CD14-positive monocyte (primary cell): ENCODE measurements at regions not wholly inside any gene's neighbourhood (a gene's known extent, or its start where the extent isn't known, plus 50 kb on each side); places are given as distances from the start of the nearest gene placed in this dataset.

Experiments
- DNase-seq, 3 donors: peaks; one replicate each; pipeline ENCODE4 v3.0.0-alpha.2; 2011 to 2022
- H2AFZ ChIP-seq: 2 replicates; pipeline ENCODE4 v1.6.0; 2012; ENCODE audit warnings: mild to moderate bottlenecking, low read depth, low read length, inconsistent platforms; ENCODE audit not compliant: insufficient read depth, poor library complexity, severe bottlenecking
- H3K27ac ChIP-seq, 2 donors: 1 replicate in 1 of 2; 2 replicates in 1 of 2; pipeline ENCODE4 v1.5.1; 2012 to 2013; ENCODE audit warnings: low read length in 2 of 2, control low read depth in 1 of 2, inconsistent platforms in 1 of 2, low read depth in 1 of 2, mild to moderate bottlenecking in 1 of 2
- H3K27me3 ChIP-seq, 2 donors: one replicate each; pipeline versions ENCODE4 v1.6.0 to v1.6.1; 2011 to 2013; ENCODE audit warnings: low read length in 2 of 2; ENCODE audit not compliant: control insufficient read depth in 2 of 2, insufficient read depth in 2 of 2
- H3K36me3 ChIP-seq, 2 donors: replicated peaks in 1 of 2; 1 replicate in 1 of 2; 2 replicates in 1 of 2; pipeline versions ENCODE4 v1.5.1 to v1.6.1; 2012 to 2013; ENCODE audit warnings: low read length in 2 of 2, control low read depth in 1 of 2, inconsistent platforms in 1 of 2, mild to moderate bottlenecking in 1 of 2; ENCODE audit not compliant: insufficient read depth in 2 of 2, control insufficient read depth in 1 of 2
- H3K4me1 ChIP-seq, 2 donors: 1 replicate in 1 of 2; 2 replicates in 1 of 2; pipeline versions ENCODE4 v1.5.1 to v1.6.1; 2012 to 2013; ENCODE audit warnings: low read length in 2 of 2, control low read depth in 1 of 2, inconsistent platforms in 1 of 2, mild to moderate bottlenecking in 1 of 2, moderate library complexity in 1 of 2; ENCODE audit not compliant: insufficient read depth in 2 of 2, control insufficient read depth in 1 of 2
- H3K4me2 ChIP-seq: replicated peaks from 2 replicates; pipeline ENCODE3; 2012; ENCODE audit warnings: low read length, moderate library complexity, mild to moderate bottlenecking; ENCODE audit not compliant: poor library complexity, severe bottlenecking; ENCODE audit errors: extremely low read depth
- H3K4me3 ChIP-seq, 3 experiments: fragments of 200-600 bp in 1 of 3; sonication (generic) in 1 of 3; replicated peaks in 1 of 3; 1 replicate in 2 of 3; 2 replicates in 1 of 3; pipeline ENCODE4 v1.5.1; 2011 to 2013; ENCODE audit warnings: low read length in 3 of 3, mild to moderate bottlenecking in 3 of 3, control low read depth in 2 of 3, low read depth in 2 of 3, inconsistent platforms in 1 of 3, moderate library complexity in 1 of 3
- H3K79me2 ChIP-seq: 2 replicates; pipeline ENCODE4 v1.6.0; 2012; ENCODE audit warnings: mild to moderate bottlenecking, control low read depth, inconsistent platforms, low read length, moderate library complexity; ENCODE audit not compliant: insufficient read depth
- H3K9ac ChIP-seq: 2 replicates; pipeline ENCODE4 v1.6.0; 2017; ENCODE audit warnings: low read length, mild to moderate bottlenecking; ENCODE audit not compliant: insufficient read depth, poor library complexity, severe bottlenecking
- H3K9me3 ChIP-seq, 2 donors: replicated peaks in 1 of 2; 1 replicate in 1 of 2; 2 replicates in 1 of 2; pipeline versions ENCODE4 v1.5.1 to v1.6.1; 2012 to 2013; ENCODE audit warnings: low read length in 2 of 2, control low read depth in 1 of 2; ENCODE audit not compliant: control insufficient read depth in 1 of 2, insufficient read depth in 1 of 2
- H4K20me1 ChIP-seq: 2 replicates; pipeline ENCODE4 v1.6.0; 2012; ENCODE audit warnings: mild to moderate bottlenecking, low read length, control low read depth, moderate library complexity; ENCODE audit not compliant: insufficient read depth
- H3K27ac Mint-ChIP-seq, 7 donors: one replicate each; pipeline ENCODE4 v1.8.0; 2020; ENCODE audit warnings: mild to moderate bottlenecking in 7 of 7, mixed read lengths in 7 of 7, moderate library complexity in 6 of 7, inconsistent platforms in 2 of 7
- H3K27me3 Mint-ChIP-seq, 3 donors: one replicate each; pipeline ENCODE4 v1.8.0; 2021 to 2022; ENCODE audit warnings: low read depth in 3 of 3, mild to moderate bottlenecking in 3 of 3, mixed read lengths in 3 of 3, moderate library complexity in 3 of 3, inconsistent platforms in 1 of 3
- H3K36me3 Mint-ChIP-seq, 2 donors: one replicate each; pipeline ENCODE4 v1.8.0; 2020; ENCODE audit warnings: mixed read lengths in 2 of 2, inconsistent platforms in 1 of 2, mild to moderate bottlenecking in 1 of 2
- H3K4me1 Mint-ChIP-seq: one replicate; pipeline ENCODE4 v1.8.0; 2020; ENCODE audit warnings: mild to moderate bottlenecking, mixed read lengths
- H3K4me3 Mint-ChIP-seq, 2 donors: one replicate each; pipeline ENCODE4 v1.8.0; 2020; ENCODE audit warnings: mild to moderate bottlenecking in 2 of 2, mixed read lengths in 2 of 2, moderate library complexity in 1 of 2
- H3K9me3 Mint-ChIP-seq, 7 donors: one replicate each; pipeline ENCODE4 v1.8.0; 2020 to 2022; ENCODE audit warnings: mixed read lengths in 7 of 7, mild to moderate bottlenecking in 6 of 7, moderate library complexity in 6 of 7, inconsistent platforms in 2 of 7
- CTCF ChIP-seq: fragments of 200-600 bp; IDR thresholded peaks from one replicate; pipeline ENCODE4 v1.8.0; 2022; ENCODE audit warnings: antibody characterized with exemption, mild to moderate bottlenecking
- WGBS: methylation state at CpG from one replicate; pipeline ENCODE4 v1.1.5; 2013; ENCODE audit warnings: missing lambda C conversion rate; ENCODE audit not compliant: insufficient coverage; 5-methylcytosine and 5-hydroxymethylcytosine counted together
- intact Hi-C, 2 donors: fragments of 100-400 bp; cut with micrococcal nuclease; formaldehyde crosslinking; loops; one replicate each; pipeline versions ENCODE4 v1.15.0 to v1.15.1; 2023

- Mint-ChIP-seq H3K4me1 (peaks cover 2% of the 10 kb centered on the region), H3K27me3 (peaks cover 0 to 6% (median 3%) of the 10 kb centered on the region in 3 donors), H3K36me3 (no peaks in the 10 kb centered on the region), H3K27ac (no peak overlapping the region), H3K9me3 (peaks cover 0 to 3% (median 0%) of the 10 kb centered on the region in 7 donors), H3K4me3 (no peak overlapping the region)
- Histone ChIP-seq H3K79me2 (no peaks in the 10 kb centered on the region), H3K27me3 (no peaks in the 10 kb centered on the region), H3K4me1 (no peaks in the 10 kb centered on the region), H3K9me3 (no peaks in the 10 kb centered on the region), H3K27ac (no peak overlapping the region), H3K9ac (no peak overlapping the region), H3K4me3 (no peak overlapping the region), H2AFZ (no peak overlapping the region), H3K4me2 (no peak overlapping the region), H3K36me3 (no peaks in the 10 kb centered on the region), H4K20me1 (no peaks in the 10 kb centered on the region)
- intact Hi-C loops: no loop called here
- no peak for TF ChIP-seq CTCF
- WGBS: 100% methylated on average over 1 of the region's 3 CpGs
- no peak for DNase-seq
These were observed 372.9 kb upstream of the NFE2L3 start for GRCh38 chr7:25779002-25779546.

- H3K27me3 ChIP-seq: peaks cover 0 to 3% of the 10 kb centered on the region in 2 donors
- no peaks in the 10 kb centered on the region for H3K9me3 ChIP-seq
- WGBS: 95% methylated on average over 2 of the region's 2 CpGs
- H3K4me3 ChIP-seq: no peak overlapping the region
- H3K79me2 ChIP-seq: no peaks in the 10 kb centered on the region
- no peak overlapping the region for H3K4me2 ChIP-seq
- no peaks in the 10 kb centered on the region for H3K36me3 ChIP-seq
- H2AFZ ChIP-seq: no peak overlapping the region
- TF ChIP-seq CTCF: no peak
- H3K27me3 Mint-ChIP-seq: peaks cover 0 to 5% (median 3%) of the 10 kb centered on the region in 3 donors
- H3K27ac ChIP-seq: no peak overlapping the region
- H3K4me1 ChIP-seq: no peaks in the 10 kb centered on the region
- H3K4me1 Mint-ChIP-seq: no peaks in the 10 kb centered on the region
- H4K20me1 ChIP-seq: no peaks in the 10 kb centered on the region
- no peak overlapping the region for H3K4me3 Mint-ChIP-seq
- no peak overlapping the region for H3K9ac ChIP-seq
- H3K27ac Mint-ChIP-seq: peak overlapping the region in 1 of 7 donors; percentile 36
- no peaks in the 10 kb centered on the region for H3K36me3 Mint-ChIP-seq
- intact Hi-C loops: no loop called here
- H3K9me3 Mint-ChIP-seq: peaks cover 0 to 5% (median 0%) of the 10 kb centered on the region in 7 donors
- DNase-seq: no peak
These were observed 371.1 kb upstream of the NFE2L3 start for GRCh38 chr7:25780904-25781303.
